PC-9 (cell line): ENCODE measurements at regions not wholly inside any gene's neighbourhood (a gene's known extent, or its start where the extent isn't known, plus 50 kb on each side); places are given as distances from the start of the nearest gene placed in this dataset.
A peak's percentile ranks its signal among the peaks of the same experiment; 100 is the strongest.

Experiments
- BruUV-seq: library from RNA; stranded (reverse); fragments of 400-500 nt; replicated peaks from 2 replicates; lab custom pipeline; 2021; lab: Mats Ljungman, UMichigan
- CTCF ChIA-PET: fragments of 300-600 bp; sonication (Branson Sonifier 250); formaldehyde crosslinking; loops from one replicate; lab custom pipeline; 2022; ENCODE audit warnings: antibody characterized with exemption; lab: Charles Lee
- POLR2A ChIA-PET: fragments of 300-600 bp; sonication (Branson Sonifier 250); formaldehyde crosslinking; loops from one replicate; lab custom pipeline; 2022; ENCODE audit warnings: antibody characterized with exemption; ENCODE audit not compliant: unreplicated experiment; lab: Charles Lee
- DNase-seq, 2 experiments: peaks; one replicate each; pipeline versions ENCODE4 v3.0.0 to v3.0.0-alpha.2; 2015 to 2022; ENCODE audit warnings: mixed read lengths in 1 of 2
- H2AFZ ChIP-seq: fragments of 200-600 bp; sonication (generic); 2 replicates; pipeline ENCODE4 v1.8.1; 2017; ENCODE audit warnings: antibody characterized with exemption
- H3F3A ChIP-seq: fragments of 200-600 bp; sonication (generic); 2 replicates; pipeline ENCODE4 v1.8.1; 2017; ENCODE audit warnings: antibody characterized with exemption, mild to moderate bottlenecking, low read depth; ENCODE audit not compliant: insufficient read depth
- H3K27ac ChIP-seq: fragments of 200-600 bp; sonication (generic); 2 replicates; pipeline ENCODE4 v1.6.1; 2016; ENCODE audit warnings: mixed run types
- H3K27me3 ChIP-seq: fragments of 200-600 bp; sonication (generic); 2 replicates; pipeline ENCODE4 v1.6.1; 2016; ENCODE audit warnings: low read depth, mixed run types; ENCODE audit not compliant: insufficient read depth
- H3K36me3 ChIP-seq: fragments of 200-600 bp; sonication (generic); 2 replicates; pipeline ENCODE4 v1.6.1; 2016; ENCODE audit warnings: low read depth, mixed run types
- H3K4me1 ChIP-seq: fragments of 200-600 bp; sonication (generic); replicated peaks from 2 replicates; pipeline ENCODE4 v1.6.1; 2016; ENCODE audit warnings: mixed run types; ENCODE audit not compliant: insufficient read depth
- H3K4me2 ChIP-seq: fragments of 200-600 bp; sonication (generic); 2 replicates; pipeline ENCODE4 v1.6.1; 2017; ENCODE audit warnings: mixed run types
- H3K4me3 ChIP-seq: fragments of 200-600 bp; sonication (generic); 2 replicates; pipeline ENCODE4 v1.6.1; 2016; ENCODE audit warnings: mixed run types
- H3K79me2 ChIP-seq: fragments of 200-600 bp; sonication (generic); 2 replicates; pipeline ENCODE4 v1.6.1; 2017; ENCODE audit warnings: low read depth, mixed run types
- H3K9me2 ChIP-seq: fragments of 200-600 bp; sonication (generic); 2 replicates; pipeline ENCODE4 v1.8.1; 2017; ENCODE audit warnings: mild to moderate bottlenecking; ENCODE audit not compliant: insufficient read depth
- H3K9me3 ChIP-seq: fragments of 200-600 bp; sonication (generic); 2 replicates; pipeline ENCODE4 v1.8.1; 2016; ENCODE audit warnings: low read depth; ENCODE audit not compliant: insufficient read depth
- H4K20me1 ChIP-seq: fragments of 200-600 bp; sonication (generic); 2 replicates; pipeline ENCODE4 v1.8.1; 2017; ENCODE audit not compliant: insufficient read depth
- CTCF ChIP-seq: fragments of 200-600 bp; sonication (generic); conservative IDR thresholded peaks from 2 replicates; pipeline ENCODE4 v1.6.1; 2017; ENCODE audit warnings: mixed run types, antibody characterized with exemption, mild to moderate bottlenecking, moderate library complexity
- EZH2 ChIP-seq: fragments of 200-600 bp; sonication (generic); IDR thresholded peaks from 2 replicates; pipeline ENCODE4 v1.8.0; 2017; ENCODE audit warnings: antibody characterized with exemption, low read depth
- intact Hi-C: fragments of 100-400 bp; cut with micrococcal nuclease; formaldehyde crosslinking; loops from one replicate; pipeline ENCODE4 v1.10.0; 2022; ENCODE audit not compliant: unreplicated experiment

- intact Hi-C loops: no loop called here
- Histone ChIP-seq H4K20me1 (no peaks in the 10 kb centered on the region), H3K4me1 (no peaks in the 10 kb centered on the region), H3F3A (no peaks in the 10 kb centered on the region), H2AFZ (no peak overlapping the region), H3K4me3 (no peak overlapping the region), H3K79me2 (no peaks in the 10 kb centered on the region), H3K9me3 (no peaks in the 10 kb centered on the region), H3K27me3 (peaks cover 85% of the 10 kb centered on the region), H3K36me3 (no peaks in the 10 kb centered on the region), H3K27ac (no peak overlapping the region), H3K9me2 (no peaks in the 10 kb centered on the region), H3K4me2 (no peak overlapping the region)
- TF ChIP-seq EZH2 (no peak), CTCF (no peak)
- ChIA-PET CTCF (no interaction called here), POLR2A (no interaction called here)
- no TSS peak for BruUV-seq
- DNase-seq: no peak
These were observed 694.1 kb downstream of the BRD1 start for GRCh38 chr22:49133541-49133940.

GRCh38 chr22:49132009-49132408, 695.7 kb downstream of the BRD1 start:
- DNase-seq: no peak
- no peak for TF ChIP-seq CTCF
- no peak for TF ChIP-seq EZH2
- ChIA-PET POLR2A (no interaction called here), CTCF (no interaction called here)
- Histone ChIP-seq H3K36me3 (no peaks in the 10 kb centered on the region), H3F3A (no peaks in the 10 kb centered on the region), H3K4me3 (no peak overlapping the region), H2AFZ (no peak overlapping the region), H3K27ac (no peak overlapping the region), H3K79me2 (no peaks in the 10 kb centered on the region), H3K4me2 (no peak overlapping the region), H3K9me3 (no peaks in the 10 kb centered on the region), H3K4me1 (no peaks in the 10 kb centered on the region), H4K20me1 (no peaks in the 10 kb centered on the region), H3K9me2 (no peaks in the 10 kb centered on the region), H3K27me3 (peaks cover 91% of the 10 kb centered on the region)
- no TSS peak for BruUV-seq
- intact Hi-C loops: no loop called here

- H3K4me1 ChIP-seq: no peaks in the 10 kb centered on the region
- POLR2A ChIA-PET: no interaction called here
- H3K4me3 ChIP-seq: no peak overlapping the region
- CTCF ChIA-PET: no interaction called here
- H3K27ac ChIP-seq: no peak overlapping the region
- DNase-seq: peak in 1 of 2 experiments; percentile 21
- H3K36me3 ChIP-seq: no peaks in the 10 kb centered on the region
- H3F3A ChIP-seq: no peaks in the 10 kb centered on the region
- H2AFZ ChIP-seq: no peak overlapping the region
- no peaks in the 10 kb centered on the region for H3K9me2 ChIP-seq
- intact Hi-C loops: no loop called here
- no peaks in the 10 kb centered on the region for H3K79me2 ChIP-seq
- H3K9me3 ChIP-seq: no peaks in the 10 kb centered on the region
- H3K4me2 ChIP-seq: no peak overlapping the region
- TF ChIP-seq EZH2: no peak
- TF ChIP-seq CTCF: no peak
- no peaks in the 10 kb centered on the region for H4K20me1 ChIP-seq
- peaks cover 78% of the 10 kb centered on the region for H3K27me3 ChIP-seq
- no TSS peak for BruUV-seq
These were observed 697.9 kb downstream of the BRD1 start for GRCh38 chr22:49129736-49130135.
